ENCODE measurements at regions not wholly inside any gene's neighbourhood (a gene's known extent, or its start where the extent isn't known, plus 50 kb on each side); places are given as distances from the start of the nearest gene placed in this dataset.

DNA sequence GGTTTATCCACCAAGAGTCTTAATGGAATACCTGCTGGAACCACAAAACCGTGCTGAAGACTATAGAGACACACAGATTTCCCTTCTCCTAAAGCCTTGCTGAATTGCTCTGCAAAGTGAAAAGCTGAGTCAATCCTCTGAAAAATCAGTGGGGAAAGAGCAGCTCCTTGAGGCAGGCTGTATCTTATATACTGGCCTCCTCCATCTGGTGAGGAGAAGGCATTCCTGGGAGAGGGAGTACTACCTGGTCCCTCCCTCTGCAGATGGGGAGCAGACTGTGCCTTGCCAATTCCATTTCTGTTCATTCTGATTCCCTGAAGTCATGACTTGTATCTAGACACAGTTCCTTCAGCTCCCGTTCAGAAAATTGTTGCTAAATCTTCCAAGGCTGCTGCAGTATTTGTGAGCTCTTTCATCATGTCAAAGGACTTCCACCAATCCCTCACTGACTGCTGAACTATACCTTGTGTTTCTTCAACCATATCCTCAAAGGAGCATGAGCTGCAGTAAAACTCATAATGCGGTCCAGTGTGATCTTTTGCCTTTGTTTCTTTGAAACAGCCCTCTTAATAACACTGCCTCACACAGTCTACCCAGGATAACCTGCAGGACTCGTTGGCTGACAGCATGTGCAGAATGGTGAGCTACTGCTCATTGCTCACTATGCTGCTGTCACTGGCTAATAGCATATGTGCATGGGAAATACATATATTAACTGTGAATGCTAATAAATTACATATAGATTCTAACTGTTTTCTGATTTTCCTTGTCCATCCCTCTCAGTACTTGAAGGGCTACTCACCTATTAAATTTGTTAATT is 84.5 kb downstream of the FOXD1 start:
- no peak for DNase-seq (ENCODE audit: low spot score)
- Mint-ChIP-seq H3K27me3 (ENCODE audit: unreplicated experiment) (peaks cover 7% of the 10 kb centered on the region), H3K27ac (ENCODE audit: unreplicated experiment) (no peak overlapping the region), H3K9me3 (ENCODE audit: unreplicated experiment) (no peaks in the 10 kb centered on the region), H3K4me3 (ENCODE audit: unreplicated experiment) (no peak overlapping the region), H3K4me1 (ENCODE audit: unreplicated experiment) (peaks cover 4% of the 10 kb centered on the region), H3K36me3 (ENCODE audit: low read depth, unreplicated experiment) (no peaks in the 10 kb centered on the region)
- TF ChIP-seq, protein P1, sequence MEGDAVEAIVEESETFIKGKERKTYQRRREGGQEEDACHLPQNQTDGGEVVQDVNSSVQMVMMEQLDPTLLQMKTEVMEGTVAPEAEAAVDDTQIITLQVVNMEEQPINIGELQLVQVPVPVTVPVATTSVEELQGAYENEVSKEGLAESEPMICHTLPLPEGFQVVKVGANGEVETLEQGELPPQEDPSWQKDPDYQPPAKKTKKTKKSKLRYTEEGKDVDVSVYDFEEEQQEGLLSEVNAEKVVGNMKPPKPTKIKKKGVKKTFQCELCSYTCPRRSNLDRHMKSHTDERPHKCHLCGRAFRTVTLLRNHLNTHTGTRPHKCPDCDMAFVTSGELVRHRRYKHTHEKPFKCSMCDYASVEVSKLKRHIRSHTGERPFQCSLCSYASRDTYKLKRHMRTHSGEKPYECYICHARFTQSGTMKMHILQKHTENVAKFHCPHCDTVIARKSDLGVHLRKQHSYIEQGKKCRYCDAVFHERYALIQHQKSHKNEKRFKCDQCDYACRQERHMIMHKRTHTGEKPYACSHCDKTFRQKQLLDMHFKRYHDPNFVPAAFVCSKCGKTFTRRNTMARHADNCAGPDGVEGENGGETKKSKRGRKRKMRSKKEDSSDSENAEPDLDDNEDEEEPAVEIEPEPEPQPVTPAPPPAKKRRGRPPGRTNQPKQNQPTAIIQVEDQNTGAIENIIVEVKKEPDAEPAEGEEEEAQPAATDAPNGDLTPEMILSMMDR (IDR thresholded peaks at IDR 0.05; ENCODE audit: unreplicated experiment) = no peak

DNA sequence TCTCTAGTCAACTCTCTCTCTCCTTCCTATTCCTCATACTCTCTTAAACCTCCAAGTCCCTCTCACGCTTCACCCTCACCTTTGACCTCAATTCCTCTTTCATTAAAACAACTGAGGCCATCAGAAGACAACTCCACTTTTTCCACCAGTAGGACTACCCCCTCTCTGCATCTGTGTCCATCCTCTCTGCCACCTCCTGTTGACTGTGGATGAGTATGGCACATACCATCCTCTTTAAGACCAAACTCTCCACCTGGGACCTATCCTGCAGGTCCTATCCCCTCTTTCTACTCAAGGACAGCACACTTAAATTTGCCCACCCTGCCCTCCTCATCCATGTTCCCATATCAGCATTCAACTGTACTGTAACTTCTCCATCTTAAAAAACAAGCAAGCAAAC is 89.2 kb downstream of the FOXD1 start:
- Mint-ChIP-seq H3K27ac (ENCODE audit: unreplicated experiment) (peak overlapping the region; percentile 15), H3K4me3 (ENCODE audit: unreplicated experiment) (no peak overlapping the region), H3K9me3 (ENCODE audit: unreplicated experiment) (no peaks in the 10 kb centered on the region), H3K4me1 (ENCODE audit: unreplicated experiment) (peaks cover 15% of the 10 kb centered on the region), H3K36me3 (ENCODE audit: low read depth, unreplicated experiment) (no peaks in the 10 kb centered on the region), H3K27me3 (ENCODE audit: unreplicated experiment) (peaks cover 9% of the 10 kb centered on the region)
- TF ChIP-seq, protein P1 (IDR thresholded peaks at IDR 0.05; ENCODE audit: unreplicated experiment) = no peak
- DNase-seq (ENCODE audit: low spot score) = no peak

DNA sequence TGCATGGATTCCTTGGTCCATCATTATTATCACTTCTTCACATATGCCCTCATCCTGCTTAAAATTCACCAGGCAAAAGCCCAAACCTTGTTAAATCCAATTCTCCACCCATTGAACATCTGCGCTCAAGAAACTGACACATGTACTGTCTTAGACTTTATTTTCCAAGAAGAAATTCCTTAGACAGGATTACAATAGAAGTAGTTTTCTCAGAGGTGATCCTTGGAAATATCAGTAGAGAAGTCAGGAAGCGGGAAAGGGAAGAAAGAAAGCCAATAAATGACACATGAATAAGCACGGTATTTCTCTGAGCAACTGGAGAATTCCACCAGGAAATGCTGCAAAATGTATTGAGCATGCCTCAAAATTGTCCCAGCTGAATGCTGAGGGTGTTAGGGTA is 90.2 kb downstream of the FOXD1 start:
- Mint-ChIP-seq H3K4me3 (ENCODE audit: unreplicated experiment) (no peak overlapping the region), H3K36me3 (ENCODE audit: low read depth, unreplicated experiment) (no peaks in the 10 kb centered on the region), H3K4me1 (ENCODE audit: unreplicated experiment) (peaks cover 15% of the 10 kb centered on the region), H3K27ac (ENCODE audit: unreplicated experiment) (no peak overlapping the region), H3K9me3 (ENCODE audit: unreplicated experiment) (no peaks in the 10 kb centered on the region), H3K27me3 (ENCODE audit: unreplicated experiment) (peaks cover 9% of the 10 kb centered on the region)
- no peak for DNase-seq (ENCODE audit: low spot score)
- TF ChIP-seq, protein P1 (IDR thresholded peaks at IDR 0.05; ENCODE audit: unreplicated experiment) = no peak

DNA sequence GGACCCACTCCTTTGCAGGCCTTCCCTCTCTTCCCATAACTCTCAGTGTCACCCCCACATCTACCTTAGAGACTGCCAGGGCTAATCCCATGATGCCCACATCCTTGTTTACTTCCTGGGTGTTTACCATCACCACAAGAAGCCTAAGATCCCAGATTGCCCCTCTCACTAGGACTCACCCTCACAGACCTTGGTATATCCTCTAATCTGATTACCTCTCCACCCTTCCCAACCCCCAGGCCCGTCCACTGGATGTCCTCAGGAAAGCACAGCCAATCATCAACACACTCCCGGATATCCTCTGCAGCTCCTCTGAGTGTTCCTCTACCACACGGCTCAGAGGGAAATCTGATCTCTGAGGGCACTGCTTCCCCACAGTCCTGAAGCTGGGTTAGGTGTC is 91.0 kb downstream of the FOXD1 start:
- H3K27me3 Mint-ChIP-seq (ENCODE audit: unreplicated experiment) = peaks cover 9% of the 10 kb centered on the region
- peaks cover 15% of the 10 kb centered on the region for H3K4me1 Mint-ChIP-seq (ENCODE audit: unreplicated experiment)
- no peaks in the 10 kb centered on the region for H3K36me3 Mint-ChIP-seq (ENCODE audit: low read depth, unreplicated experiment)
- H3K27ac Mint-ChIP-seq (ENCODE audit: unreplicated experiment) = no peak overlapping the region
- no peaks in the 10 kb centered on the region for H3K9me3 Mint-ChIP-seq (ENCODE audit: unreplicated experiment)
- TF ChIP-seq, protein P1 (IDR thresholded peaks at IDR 0.05; ENCODE audit: unreplicated experiment) = no peak
- no peak for DNase-seq (ENCODE audit: low spot score)
- no peak overlapping the region for H3K4me3 Mint-ChIP-seq (ENCODE audit: unreplicated experiment)

DNA sequence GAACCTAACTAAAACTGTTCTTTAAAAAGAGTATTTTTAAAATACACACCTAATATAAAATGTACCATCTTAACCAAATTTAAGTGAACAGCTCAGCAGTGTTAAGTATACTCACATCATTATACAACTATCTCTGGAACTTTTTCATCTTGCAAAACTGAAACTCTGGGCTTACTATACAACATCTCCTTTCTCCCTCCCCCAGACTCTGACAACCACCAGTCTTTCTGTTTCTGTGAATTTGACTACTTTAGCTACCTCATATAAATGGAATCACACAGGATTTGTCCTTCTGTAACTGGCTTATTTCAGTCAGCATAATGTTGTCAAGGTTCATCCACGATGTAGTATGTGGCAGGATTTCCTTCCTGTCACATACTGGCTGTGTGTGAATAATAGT is 93.5 kb downstream of the FOXD1 start:
- TF ChIP-seq, protein P1 (IDR thresholded peaks at IDR 0.05; ENCODE audit: unreplicated experiment) = no peak
- Mint-ChIP-seq H3K4me1 (ENCODE audit: unreplicated experiment) (peaks cover 15% of the 10 kb centered on the region), H3K9me3 (ENCODE audit: unreplicated experiment) (no peaks in the 10 kb centered on the region), H3K4me3 (ENCODE audit: unreplicated experiment) (no peak overlapping the region), H3K36me3 (ENCODE audit: low read depth, unreplicated experiment) (no peaks in the 10 kb centered on the region), H3K27me3 (ENCODE audit: unreplicated experiment) (peaks cover 9% of the 10 kb centered on the region), H3K27ac (ENCODE audit: unreplicated experiment) (no peak overlapping the region)
- DNase-seq (ENCODE audit: low spot score) = no peak

All from endothelial cell (in vitro differentiated cells).